SJSA1 (cell line): ENCODE measurements at regions not wholly inside any gene's neighbourhood (a gene's known extent, or its start where the extent isn't known, plus 50 kb on each side); places are given as distances from the start of the nearest gene placed in this dataset.

Source experiments
- DNase-seq, 2 experiments: peaks; one replicate each; pipeline ENCODE4 v3.0.0-alpha.2; 2015 to 2020; ENCODE audit warnings: low spot score in 2 of 2, low read depth in 1 of 2
- H3K27ac ChIP-seq: fragments of 250-450 bp; sonication (Bioruptor Pico); 2 replicates; pipeline ENCODE4 v1.5.1; 2020; ENCODE audit warnings: mild to moderate bottlenecking, moderate library complexity
- H3K27me3 ChIP-seq: fragments of 250-450 bp; sonication (Bioruptor Pico); replicated peaks from 2 replicates; pipeline ENCODE4 v1.5.1; 2020; ENCODE audit warnings: mild to moderate bottlenecking, moderate library complexity
- H3K36me3 ChIP-seq: fragments of 250-450 bp; sonication (Bioruptor Pico); 2 replicates; pipeline ENCODE4 v1.5.1; 2020; ENCODE audit warnings: mild to moderate bottlenecking
- H3K4me1 ChIP-seq: fragments of 250-450 bp; sonication (Bioruptor Pico); replicated peaks from 2 replicates; pipeline ENCODE4 v1.6.1; 2021; ENCODE audit warnings: mild to moderate bottlenecking
- H3K4me3 ChIP-seq: fragments of 250-450 bp; sonication (Bioruptor Pico); 2 replicates; pipeline ENCODE4 v1.5.1; 2020; ENCODE audit warnings: mild to moderate bottlenecking
- H3K9me3 ChIP-seq: fragments of 250-450 bp; sonication (Bioruptor Pico); replicated peaks from 2 replicates; pipeline ENCODE4 v1.5.1; 2020; ENCODE audit warnings: mild to moderate bottlenecking

DNA sequence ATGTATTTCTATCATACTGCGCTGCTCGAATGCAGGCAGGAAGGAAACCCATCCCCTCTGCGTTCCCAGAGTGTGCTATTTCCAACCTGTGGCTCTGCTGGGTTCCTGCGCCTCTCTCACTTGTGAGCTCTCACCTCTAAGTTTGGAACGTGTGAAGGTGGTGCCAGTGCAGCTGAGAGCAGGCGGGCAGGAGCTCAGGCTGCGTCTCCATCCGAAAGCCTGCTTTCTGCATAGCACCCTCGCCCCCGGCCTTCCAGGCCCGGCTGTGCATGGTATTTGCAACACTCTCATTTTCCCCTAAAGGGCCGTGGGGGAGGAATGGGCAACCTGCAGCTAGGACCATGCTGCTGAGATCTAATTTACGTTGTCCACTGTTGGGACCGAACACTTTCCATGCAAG, 288.0 kb upstream of the TSHZ2 start:
- Histone ChIP-seq H3K4me1 (no peaks in the 10 kb centered on the region), H3K9me3 (no peaks in the 10 kb centered on the region), H3K36me3 (no peaks in the 10 kb centered on the region), H3K27ac (no peak overlapping the region), H3K27me3 (no peaks in the 10 kb centered on the region; the same call in 1 of the 2 replicates), H3K4me3 (no peak overlapping the region)
- no peak for DNase-seq

DNA sequence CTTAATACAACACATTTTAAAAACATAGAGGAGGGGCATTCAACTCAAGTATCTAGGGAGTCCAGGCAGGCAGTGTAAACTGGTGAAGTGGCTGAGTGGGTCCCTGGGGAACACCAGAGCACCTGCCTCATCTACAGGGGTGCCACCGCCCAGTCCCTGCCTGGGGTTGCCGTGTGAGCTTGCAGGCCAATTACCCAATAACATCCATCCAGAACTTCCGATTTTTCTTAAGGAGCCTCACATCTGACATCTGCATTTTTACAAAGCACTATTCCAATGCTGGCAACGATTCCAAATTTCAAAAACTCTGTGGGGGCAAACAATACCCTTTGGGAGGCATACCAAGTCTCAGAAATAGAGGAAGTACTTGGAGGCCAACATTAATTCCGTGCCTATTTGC, 288.4 kb upstream of the TSHZ2 start:
- H3K4me1 ChIP-seq = no peaks in the 10 kb centered on the region
- no peak overlapping the region for H3K4me3 ChIP-seq
- no peaks in the 10 kb centered on the region for H3K36me3 ChIP-seq

DNA sequence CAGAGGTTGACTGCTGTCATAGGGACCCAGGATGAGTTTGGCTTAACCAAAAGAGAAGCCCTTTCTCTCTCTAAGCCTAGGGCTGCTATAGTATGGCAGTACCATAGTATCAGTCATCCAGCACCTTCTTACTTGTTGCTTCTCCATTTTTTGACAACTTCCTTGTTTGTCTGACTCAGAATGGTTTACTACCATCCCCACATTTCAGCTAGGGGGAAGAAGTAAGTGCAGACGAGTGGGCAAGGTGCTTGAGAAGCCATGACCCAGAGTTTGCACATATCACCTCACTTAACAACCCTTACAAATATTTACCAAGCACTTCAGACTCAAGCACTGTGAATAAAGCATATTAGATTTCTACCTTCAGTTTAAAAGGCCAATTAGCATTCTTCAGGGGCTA, 289.9 kb upstream of the TSHZ2 start:
- no peaks in the 10 kb centered on the region for H3K4me1 ChIP-seq
- no peaks in the 10 kb centered on the region; the same call in 1 of the 2 replicates for H3K27me3 ChIP-seq
- no peak overlapping the region for H3K27ac ChIP-seq
- no peak overlapping the region for H3K4me3 ChIP-seq
- H3K36me3 ChIP-seq = no peaks in the 10 kb centered on the region
- no peak for DNase-seq
- H3K9me3 ChIP-seq = no peaks in the 10 kb centered on the region

More for the DNA sequence above, 288.4 kb upstream of the TSHZ2 start:
- no peaks in the 10 kb centered on the region for H3K9me3 ChIP-seq
- no peak for DNase-seq
- H3K27ac ChIP-seq = no peak overlapping the region
- no peaks in the 10 kb centered on the region; the same call in 1 of the 2 replicates for H3K27me3 ChIP-seq

DNA sequence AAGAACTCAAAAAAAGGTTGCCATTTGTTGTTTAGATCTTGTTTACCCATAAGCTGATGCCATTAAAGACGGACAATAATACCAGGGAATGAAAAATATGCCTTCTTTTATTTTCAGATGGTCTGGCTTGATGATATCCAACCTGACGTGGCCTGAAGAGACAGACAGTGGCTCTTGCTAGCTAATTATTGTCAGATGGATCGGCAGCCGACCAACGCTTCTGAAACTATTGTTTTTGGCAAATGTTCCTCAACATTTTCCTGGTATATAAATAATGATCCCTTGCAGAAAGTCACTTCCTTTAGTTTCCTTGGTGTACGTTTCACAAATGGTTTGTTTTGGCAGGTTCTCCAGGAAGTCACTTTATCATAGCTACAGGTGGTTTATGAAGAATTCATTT, 290.9 kb upstream of the TSHZ2 start:
- Histone ChIP-seq H3K27me3 (no peaks in the 10 kb centered on the region; the same call in 1 of the 2 replicates), H3K27ac (no peak overlapping the region), H3K9me3 (no peaks in the 10 kb centered on the region), H3K36me3 (no peaks in the 10 kb centered on the region), H3K4me1 (no peaks in the 10 kb centered on the region), H3K4me3 (no peak overlapping the region)
- DNase-seq = no peak

DNA sequence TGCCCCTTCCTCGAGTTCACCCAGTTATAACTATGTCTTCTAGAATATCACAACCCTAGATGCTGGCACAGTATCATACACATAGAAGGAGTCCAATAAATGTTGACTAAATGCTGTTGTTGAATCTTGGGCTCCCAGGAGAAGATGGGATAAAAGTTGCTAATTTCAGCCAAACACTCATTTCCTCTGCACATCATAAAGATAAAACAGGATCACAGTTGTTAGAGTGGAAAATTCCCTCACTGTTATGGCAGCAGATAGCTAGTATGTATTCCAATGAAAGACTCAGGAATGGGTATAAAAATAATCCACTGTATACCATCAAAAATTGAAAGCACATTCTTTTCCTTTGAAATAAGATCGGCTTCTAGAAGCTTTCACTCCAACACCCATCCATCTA, 294.9 kb upstream of the TSHZ2 start:
- H3K27me3 ChIP-seq = no peaks in the 10 kb centered on the region; the same call in 1 of the 2 replicates
- no peak overlapping the region for H3K27ac ChIP-seq
- H3K4me1 ChIP-seq = no peaks in the 10 kb centered on the region
- H3K9me3 ChIP-seq = no peaks in the 10 kb centered on the region
- no peaks in the 10 kb centered on the region for H3K36me3 ChIP-seq
- no peak overlapping the region for H3K4me3 ChIP-seq
- no peak for DNase-seq

DNA sequence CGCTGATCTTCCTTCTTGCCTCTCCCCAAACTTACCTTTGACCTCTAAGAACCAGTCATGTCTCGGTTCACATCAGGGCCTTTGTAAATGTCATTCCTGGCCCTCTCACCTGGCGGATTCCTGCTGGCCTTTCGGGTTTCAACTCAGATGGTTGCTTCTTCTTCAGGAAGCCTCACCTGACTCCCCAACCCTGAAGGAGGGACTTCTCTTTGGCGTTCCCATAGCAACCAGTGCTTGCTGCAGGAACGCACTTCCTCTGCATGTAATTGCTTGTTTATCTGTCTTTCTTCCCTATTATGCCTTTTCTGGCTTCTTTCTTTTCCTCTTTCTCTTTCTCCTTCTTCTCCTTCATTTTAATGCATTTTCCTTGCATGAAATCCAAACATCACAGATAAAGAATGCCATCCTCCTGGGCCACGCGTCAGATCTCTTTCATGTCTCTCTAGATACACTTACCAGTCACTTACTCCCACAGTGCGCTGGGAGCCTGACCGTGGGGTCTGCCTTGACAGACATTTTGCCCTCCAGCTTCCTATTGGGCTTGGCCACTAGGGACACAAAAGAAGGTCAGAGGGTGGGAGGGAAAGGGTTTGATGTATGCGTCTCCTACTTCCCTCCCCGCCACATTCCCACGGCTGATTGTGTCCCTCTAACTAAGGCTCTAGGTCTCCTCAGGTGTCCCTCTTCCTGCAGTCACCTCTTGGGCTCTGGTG, 295.7 kb upstream of the TSHZ2 start:
- Histone ChIP-seq H3K4me3 (no peak overlapping the region), H3K4me1 (no peaks in the 10 kb centered on the region), H3K27me3 (no peaks in the 10 kb centered on the region; the same call in 1 of the 2 replicates), H3K9me3 (no peaks in the 10 kb centered on the region), H3K36me3 (no peaks in the 10 kb centered on the region), H3K27ac (no peak overlapping the region)
- no peak for DNase-seq

DNA sequence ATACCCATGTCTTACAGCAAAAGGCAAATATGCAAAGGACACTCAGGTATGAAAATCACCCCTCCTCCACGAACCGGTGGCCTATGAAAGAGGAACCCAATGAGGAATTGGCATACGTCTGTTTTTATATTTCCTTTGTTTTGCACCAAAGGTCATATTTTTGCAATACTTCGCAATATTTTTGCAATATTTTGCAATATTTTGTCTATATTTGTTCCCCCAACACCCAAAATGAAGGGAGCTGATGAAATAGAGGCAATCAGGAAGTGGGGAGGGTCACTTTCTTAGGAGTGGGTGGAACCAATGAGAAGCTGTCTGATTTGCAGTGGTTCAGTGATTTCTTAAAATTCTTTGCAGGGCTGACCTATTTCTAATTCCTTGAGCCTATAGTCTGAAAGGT, 296.8 kb upstream of the TSHZ2 start:
- no peaks in the 10 kb centered on the region for H3K4me1 ChIP-seq
- no peak overlapping the region for H3K27ac ChIP-seq
- H3K27me3 ChIP-seq = no peaks in the 10 kb centered on the region; the same call in 1 of the 2 replicates
- no peak overlapping the region for H3K4me3 ChIP-seq
- no peak for DNase-seq
- no peaks in the 10 kb centered on the region for H3K9me3 ChIP-seq
- H3K36me3 ChIP-seq = no peaks in the 10 kb centered on the region

DNA sequence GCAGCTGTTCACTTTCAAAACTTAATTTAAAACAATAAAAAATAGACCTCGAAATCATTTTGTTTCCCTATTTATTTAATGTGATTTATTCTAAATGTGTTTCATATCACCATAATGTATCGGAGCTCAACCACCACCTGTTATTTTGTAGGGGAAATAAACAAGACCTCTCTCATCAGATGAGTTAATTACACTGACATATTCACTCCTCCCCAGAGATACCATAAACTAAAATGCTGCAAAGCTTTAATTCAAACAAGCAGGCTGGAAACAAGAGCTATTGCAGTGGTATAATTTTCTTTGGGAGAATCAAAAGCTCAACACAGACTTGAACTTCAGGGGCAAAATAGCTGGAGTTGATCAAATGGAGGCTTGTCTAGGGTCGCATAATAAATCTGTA, 303.5 kb upstream of the TSHZ2 start:
- Histone ChIP-seq H3K9me3 (no peaks in the 10 kb centered on the region), H3K27me3 (no peaks in the 10 kb centered on the region), H3K27ac (no peak overlapping the region), H3K4me3 (no peak overlapping the region), H3K4me1 (no peaks in the 10 kb centered on the region), H3K36me3 (no peaks in the 10 kb centered on the region)
- DNase-seq = no peak

DNA sequence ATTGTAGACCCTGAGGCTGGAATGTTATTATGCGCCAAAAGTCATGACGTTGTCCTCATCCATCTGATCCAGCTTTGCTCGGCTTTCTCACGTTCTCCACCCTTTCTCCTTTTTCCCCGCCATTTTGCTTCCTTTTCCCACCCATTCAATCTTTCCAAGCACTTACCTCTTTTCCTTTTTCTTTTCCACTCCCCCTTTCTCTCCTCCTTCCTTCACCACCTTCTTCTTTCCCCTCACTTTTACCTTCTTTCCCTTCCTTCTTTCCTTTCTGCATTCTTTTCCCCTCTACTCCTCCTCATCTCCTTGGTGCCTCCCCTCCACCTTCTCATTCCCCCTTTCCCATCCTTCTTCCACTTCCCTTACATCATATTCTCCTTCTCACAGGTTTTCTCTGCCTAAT, 304.8 kb upstream of the TSHZ2 start:
- Histone ChIP-seq H3K27ac (no peak overlapping the region), H3K4me3 (no peak overlapping the region), H3K36me3 (no peaks in the 10 kb centered on the region), H3K4me1 (no peaks in the 10 kb centered on the region), H3K27me3 (no peaks in the 10 kb centered on the region), H3K9me3 (no peaks in the 10 kb centered on the region)
- DNase-seq = no peak

DNA sequence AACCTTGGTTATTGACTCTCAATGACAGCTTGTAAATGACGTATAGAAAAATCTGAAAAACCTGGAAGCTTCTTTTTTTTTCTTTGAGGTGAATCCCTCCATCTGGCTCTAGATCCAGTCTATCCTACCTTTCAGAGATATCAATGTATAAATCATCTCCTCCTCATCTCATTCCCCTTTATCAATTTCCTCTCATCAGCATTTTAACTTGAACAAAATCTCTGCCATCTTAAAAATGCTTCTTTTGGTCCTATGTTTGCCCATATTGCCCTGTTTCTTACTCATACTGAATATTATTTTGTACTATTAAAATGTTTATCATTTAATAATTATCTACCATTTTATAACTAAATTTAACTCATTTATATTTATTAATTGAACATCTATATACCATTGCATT, 306.7 kb upstream of the TSHZ2 start:
- H3K4me3 ChIP-seq = no peak overlapping the region
- no peak overlapping the region for H3K27ac ChIP-seq
- no peaks in the 10 kb centered on the region for H3K4me1 ChIP-seq
- no peaks in the 10 kb centered on the region for H3K9me3 ChIP-seq
- H3K36me3 ChIP-seq = no peaks in the 10 kb centered on the region
- DNase-seq = no peak
- H3K27me3 ChIP-seq = no peaks in the 10 kb centered on the region

DNA sequence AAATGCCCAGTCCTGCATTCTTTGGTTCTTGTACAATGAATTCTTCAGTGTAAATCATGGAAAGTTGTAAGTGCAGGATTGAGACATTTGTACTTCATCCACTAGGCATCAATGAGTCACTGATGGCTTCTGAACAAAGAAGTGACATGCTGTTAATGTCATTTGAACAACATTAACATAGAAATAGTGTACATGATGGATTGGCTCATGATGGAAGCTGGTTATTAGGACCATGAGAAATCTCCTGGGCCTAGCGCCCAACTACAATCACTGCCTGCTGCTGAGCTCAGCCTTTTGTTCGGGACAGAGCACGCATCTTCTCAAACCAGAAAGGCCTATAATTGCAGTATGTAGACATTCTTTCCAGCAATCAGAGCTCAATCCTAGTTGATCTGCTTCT, 316.8 kb upstream of the TSHZ2 start:
- Histone ChIP-seq H3K36me3 (no peaks in the 10 kb centered on the region), H3K4me3 (no peak overlapping the region), H3K27me3 (no peaks in the 10 kb centered on the region), H3K27ac (no peak overlapping the region), H3K4me1 (no peaks in the 10 kb centered on the region), H3K9me3 (no peaks in the 10 kb centered on the region)
- no peak for DNase-seq

DNA sequence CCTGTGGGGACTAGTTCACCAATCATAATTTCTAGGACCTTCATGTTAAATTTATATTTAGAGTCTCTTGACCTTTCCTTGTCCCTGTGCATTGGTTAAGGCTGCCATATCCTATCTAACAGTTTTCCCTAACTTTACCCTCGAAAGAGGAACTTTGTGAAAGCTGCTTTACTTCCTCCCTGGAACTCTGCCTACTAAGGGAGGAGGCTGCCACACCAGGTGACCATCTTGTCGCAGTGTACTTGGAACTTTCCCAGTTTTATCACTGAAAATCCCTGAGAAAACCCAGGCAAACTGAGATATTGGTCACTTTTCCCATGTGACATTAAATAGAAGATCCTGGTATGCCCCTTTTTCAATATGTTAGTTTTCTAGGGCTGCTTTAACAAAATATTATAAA, 317.6 kb upstream of the TSHZ2 start:
- DNase-seq = no peak
- H3K27ac ChIP-seq = no peak overlapping the region

DNA sequence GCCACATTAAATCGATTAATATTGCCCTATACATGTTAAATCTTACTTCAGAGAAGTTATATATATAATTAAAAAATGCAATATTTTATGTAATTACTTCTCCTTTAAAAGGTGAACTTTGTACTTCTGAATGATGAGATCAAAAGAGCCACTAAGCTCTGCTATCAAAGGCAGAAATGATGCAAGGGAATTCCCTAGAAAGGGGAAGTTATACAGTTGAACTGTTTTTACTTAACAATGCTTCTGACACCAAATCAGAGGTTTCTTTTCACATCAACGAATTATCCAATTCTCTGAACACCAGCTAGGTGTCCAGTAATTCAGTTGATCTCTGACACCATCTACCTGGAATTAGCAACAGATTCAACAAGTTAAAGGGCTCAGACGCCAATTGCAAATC, 319.9 kb upstream of the TSHZ2 start:
- no peak overlapping the region for H3K27ac ChIP-seq
- DNase-seq = no peak
- no peaks in the 10 kb centered on the region for H3K27me3 ChIP-seq
- H3K4me1 ChIP-seq = no peaks in the 10 kb centered on the region
- no peaks in the 10 kb centered on the region for H3K36me3 ChIP-seq
- H3K9me3 ChIP-seq = no peaks in the 10 kb centered on the region
- no peak overlapping the region for H3K4me3 ChIP-seq

More for the DNA sequence above, 317.6 kb upstream of the TSHZ2 start:
- Histone ChIP-seq H3K9me3 (no peaks in the 10 kb centered on the region), H3K4me3 (no peak overlapping the region), H3K36me3 (no peaks in the 10 kb centered on the region), H3K27me3 (no peaks in the 10 kb centered on the region), H3K4me1 (no peaks in the 10 kb centered on the region)

DNA sequence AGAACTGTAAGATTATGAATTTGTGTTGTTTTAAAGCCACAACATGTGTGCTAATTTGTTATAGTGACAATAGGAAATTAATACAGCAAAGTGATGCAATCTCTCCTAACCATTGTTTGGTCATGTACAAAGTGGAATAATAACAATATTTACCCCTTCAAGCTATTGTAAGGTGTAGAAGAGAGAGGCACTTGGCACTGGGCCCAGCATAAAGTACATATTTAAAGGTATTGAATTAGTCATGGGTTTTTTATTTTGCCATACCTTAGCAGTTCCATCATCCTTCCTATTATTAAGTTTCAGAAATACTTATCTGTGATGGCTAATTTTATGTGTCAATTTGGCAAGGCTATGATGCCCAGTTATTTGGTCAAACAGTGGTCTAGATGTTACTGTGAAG, 322.4 kb upstream of the TSHZ2 start:
- Histone ChIP-seq H3K4me3 (no peak overlapping the region), H3K36me3 (no peaks in the 10 kb centered on the region), H3K4me1 (no peaks in the 10 kb centered on the region), H3K27ac (no peak overlapping the region), H3K9me3 (no peaks in the 10 kb centered on the region), H3K27me3 (no peaks in the 10 kb centered on the region)
- DNase-seq = no peak

DNA sequence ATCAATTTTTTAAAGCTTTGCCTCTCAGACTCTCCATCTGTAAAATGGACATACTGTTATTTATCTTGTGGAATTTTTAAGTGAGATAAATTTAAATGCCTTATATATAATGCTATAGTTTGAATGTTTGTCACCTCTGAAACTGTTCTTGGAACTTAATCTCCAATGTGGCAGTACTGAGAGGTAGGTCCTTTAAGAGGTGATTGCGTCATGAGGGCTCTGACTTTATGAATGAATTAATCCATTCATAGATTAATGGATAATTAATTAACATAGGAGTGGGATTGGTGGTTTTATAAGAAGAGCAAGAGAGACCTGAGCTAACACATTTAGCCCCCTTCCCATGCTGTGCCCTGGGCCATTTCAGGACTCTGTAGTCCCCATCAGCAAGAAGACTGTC, 326.3 kb upstream of the TSHZ2 start:
- H3K4me3 ChIP-seq = no peak overlapping the region

More for the DNA sequence above, 326.3 kb upstream of the TSHZ2 start:
- Histone ChIP-seq H3K36me3 (no peaks in the 10 kb centered on the region), H3K4me1 (no peaks in the 10 kb centered on the region), H3K9me3 (no peaks in the 10 kb centered on the region), H3K27me3 (no peaks in the 10 kb centered on the region), H3K27ac (no peak overlapping the region)
- no peak for DNase-seq
